CD14-positive monocyte (primary cell): ENCODE measurements at regions not wholly inside any gene's neighbourhood (a gene's known extent, or its start where the extent isn't known, plus 50 kb on each side); places are given as distances from the start of the nearest gene placed in this dataset.

Source experiments
- DNase-seq, 3 donors: peaks; one replicate each; pipeline ENCODE4 v3.0.0-alpha.2; 2011 to 2022
- H2AFZ ChIP-seq: 2 replicates; pipeline ENCODE4 v1.6.0; 2012; ENCODE audit warnings: mild to moderate bottlenecking, low read depth, low read length, inconsistent platforms; ENCODE audit not compliant: insufficient read depth, poor library complexity, severe bottlenecking
- H3K27ac ChIP-seq, 2 donors: 1 replicate in 1 of 2; 2 replicates in 1 of 2; pipeline ENCODE4 v1.5.1; 2012 to 2013; ENCODE audit warnings: low read length in 2 of 2, control low read depth in 1 of 2, inconsistent platforms in 1 of 2, low read depth in 1 of 2, mild to moderate bottlenecking in 1 of 2
- H3K27me3 ChIP-seq, 2 donors: one replicate each; pipeline versions ENCODE4 v1.6.0 to v1.6.1; 2011 to 2013; ENCODE audit warnings: low read length in 2 of 2; ENCODE audit not compliant: control insufficient read depth in 2 of 2, insufficient read depth in 2 of 2
- H3K36me3 ChIP-seq, 2 donors: replicated peaks in 1 of 2; 1 replicate in 1 of 2; 2 replicates in 1 of 2; pipeline versions ENCODE4 v1.5.1 to v1.6.1; 2012 to 2013; ENCODE audit warnings: low read length in 2 of 2, control low read depth in 1 of 2, inconsistent platforms in 1 of 2, mild to moderate bottlenecking in 1 of 2; ENCODE audit not compliant: insufficient read depth in 2 of 2, control insufficient read depth in 1 of 2
- H3K4me1 ChIP-seq, 2 donors: 1 replicate in 1 of 2; 2 replicates in 1 of 2; pipeline versions ENCODE4 v1.5.1 to v1.6.1; 2012 to 2013; ENCODE audit warnings: low read length in 2 of 2, control low read depth in 1 of 2, inconsistent platforms in 1 of 2, mild to moderate bottlenecking in 1 of 2, moderate library complexity in 1 of 2; ENCODE audit not compliant: insufficient read depth in 2 of 2, control insufficient read depth in 1 of 2
- H3K4me2 ChIP-seq: replicated peaks from 2 replicates; pipeline ENCODE3; 2012; ENCODE audit warnings: low read length, moderate library complexity, mild to moderate bottlenecking; ENCODE audit not compliant: poor library complexity, severe bottlenecking; ENCODE audit errors: extremely low read depth
- H3K4me3 ChIP-seq, 3 experiments: fragments of 200-600 bp in 1 of 3; sonication (generic) in 1 of 3; replicated peaks in 1 of 3; 1 replicate in 2 of 3; 2 replicates in 1 of 3; pipeline ENCODE4 v1.5.1; 2011 to 2013; ENCODE audit warnings: low read length in 3 of 3, mild to moderate bottlenecking in 3 of 3, control low read depth in 2 of 3, low read depth in 2 of 3, inconsistent platforms in 1 of 3, moderate library complexity in 1 of 3
- H3K79me2 ChIP-seq: 2 replicates; pipeline ENCODE4 v1.6.0; 2012; ENCODE audit warnings: mild to moderate bottlenecking, control low read depth, inconsistent platforms, low read length, moderate library complexity; ENCODE audit not compliant: insufficient read depth
- H3K9ac ChIP-seq: 2 replicates; pipeline ENCODE4 v1.6.0; 2017; ENCODE audit warnings: low read length, mild to moderate bottlenecking; ENCODE audit not compliant: insufficient read depth, poor library complexity, severe bottlenecking
- H3K9me3 ChIP-seq, 2 donors: replicated peaks in 1 of 2; 1 replicate in 1 of 2; 2 replicates in 1 of 2; pipeline versions ENCODE4 v1.5.1 to v1.6.1; 2012 to 2013; ENCODE audit warnings: low read length in 2 of 2, control low read depth in 1 of 2; ENCODE audit not compliant: control insufficient read depth in 1 of 2, insufficient read depth in 1 of 2
- H4K20me1 ChIP-seq: 2 replicates; pipeline ENCODE4 v1.6.0; 2012; ENCODE audit warnings: mild to moderate bottlenecking, low read length, control low read depth, moderate library complexity; ENCODE audit not compliant: insufficient read depth
- H3K27ac Mint-ChIP-seq, 7 donors: one replicate each; pipeline ENCODE4 v1.8.0; 2020; ENCODE audit warnings: mild to moderate bottlenecking in 7 of 7, mixed read lengths in 7 of 7, moderate library complexity in 6 of 7, inconsistent platforms in 2 of 7
- H3K27me3 Mint-ChIP-seq, 3 donors: one replicate each; pipeline ENCODE4 v1.8.0; 2021 to 2022; ENCODE audit warnings: low read depth in 3 of 3, mild to moderate bottlenecking in 3 of 3, mixed read lengths in 3 of 3, moderate library complexity in 3 of 3, inconsistent platforms in 1 of 3
- H3K36me3 Mint-ChIP-seq, 2 donors: one replicate each; pipeline ENCODE4 v1.8.0; 2020; ENCODE audit warnings: mixed read lengths in 2 of 2, inconsistent platforms in 1 of 2, mild to moderate bottlenecking in 1 of 2
- H3K4me1 Mint-ChIP-seq: one replicate; pipeline ENCODE4 v1.8.0; 2020; ENCODE audit warnings: mild to moderate bottlenecking, mixed read lengths
- H3K4me3 Mint-ChIP-seq, 2 donors: one replicate each; pipeline ENCODE4 v1.8.0; 2020; ENCODE audit warnings: mild to moderate bottlenecking in 2 of 2, mixed read lengths in 2 of 2, moderate library complexity in 1 of 2
- H3K9me3 Mint-ChIP-seq, 7 donors: one replicate each; pipeline ENCODE4 v1.8.0; 2020 to 2022; ENCODE audit warnings: mixed read lengths in 7 of 7, mild to moderate bottlenecking in 6 of 7, moderate library complexity in 6 of 7, inconsistent platforms in 2 of 7
- WGBS: methylation state at CpG from one replicate; pipeline ENCODE4 v1.1.5; 2013; ENCODE audit warnings: missing lambda C conversion rate; ENCODE audit not compliant: insufficient coverage; 5-methylcytosine and 5-hydroxymethylcytosine counted together
- intact Hi-C, 2 donors: fragments of 100-400 bp; cut with micrococcal nuclease; formaldehyde crosslinking; loops; one replicate each; pipeline versions ENCODE4 v1.15.0 to v1.15.1; 2023
- TF ChIP-seq, protein P1 (sequence below): fragments of 200-600 bp; IDR thresholded peaks from one replicate; pipeline ENCODE4 v1.8.0; 2022; ENCODE audit warnings: antibody characterized with exemption, mild to moderate bottlenecking

DNA sequence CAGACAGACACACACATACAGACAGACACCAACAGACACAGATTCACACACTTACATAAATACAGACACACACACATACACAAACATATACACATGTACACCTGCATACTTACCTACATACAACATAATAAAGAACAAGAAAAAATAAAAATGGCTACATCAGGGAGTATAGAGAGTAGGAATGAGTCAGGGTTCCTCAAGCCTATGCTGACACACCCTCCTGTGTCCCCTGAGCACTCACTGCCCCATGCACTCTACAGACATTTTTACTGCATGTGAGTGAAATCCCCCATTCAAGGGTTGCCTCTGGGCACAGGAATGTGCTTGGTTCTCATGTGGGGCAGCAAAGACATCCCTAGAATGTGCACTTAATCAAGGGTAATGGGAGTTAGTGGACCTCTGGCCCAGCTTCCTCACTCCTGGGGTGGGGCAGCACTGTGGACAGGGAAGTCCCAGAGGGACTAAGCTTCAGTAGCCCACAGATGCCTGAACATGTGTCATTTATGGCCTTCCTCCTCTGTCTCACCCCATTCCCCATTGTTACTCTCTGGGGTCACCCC lies 185.9 kb upstream of the FOXA2 start:
- Histone ChIP-seq H3K4me3 (no peak overlapping the region), H2AFZ (no peak overlapping the region), H3K4me1 (no peaks in the 10 kb centered on the region), H3K27me3 (no peaks in the 10 kb centered on the region), H3K9me3 (no peaks in the 10 kb centered on the region), H4K20me1 (no peaks in the 10 kb centered on the region), H3K27ac (no peak overlapping the region), H3K79me2 (no peaks in the 10 kb centered on the region), H3K9ac (no peak overlapping the region), H3K36me3 (no peaks in the 10 kb centered on the region), H3K4me2 (no peak overlapping the region)
- Mint-ChIP-seq H3K27me3 (peaks cover 5 to 8% (median 6%) of the 10 kb centered on the region in 3 donors), H3K4me3 (no peak overlapping the region), H3K36me3 (no peaks in the 10 kb centered on the region), H3K27ac (no peak overlapping the region), H3K9me3 (peaks cover 0 to 8% (median 0%) of the 10 kb centered on the region in 7 donors), H3K4me1 (no peaks in the 10 kb centered on the region)
- TF ChIP-seq, protein P1, sequence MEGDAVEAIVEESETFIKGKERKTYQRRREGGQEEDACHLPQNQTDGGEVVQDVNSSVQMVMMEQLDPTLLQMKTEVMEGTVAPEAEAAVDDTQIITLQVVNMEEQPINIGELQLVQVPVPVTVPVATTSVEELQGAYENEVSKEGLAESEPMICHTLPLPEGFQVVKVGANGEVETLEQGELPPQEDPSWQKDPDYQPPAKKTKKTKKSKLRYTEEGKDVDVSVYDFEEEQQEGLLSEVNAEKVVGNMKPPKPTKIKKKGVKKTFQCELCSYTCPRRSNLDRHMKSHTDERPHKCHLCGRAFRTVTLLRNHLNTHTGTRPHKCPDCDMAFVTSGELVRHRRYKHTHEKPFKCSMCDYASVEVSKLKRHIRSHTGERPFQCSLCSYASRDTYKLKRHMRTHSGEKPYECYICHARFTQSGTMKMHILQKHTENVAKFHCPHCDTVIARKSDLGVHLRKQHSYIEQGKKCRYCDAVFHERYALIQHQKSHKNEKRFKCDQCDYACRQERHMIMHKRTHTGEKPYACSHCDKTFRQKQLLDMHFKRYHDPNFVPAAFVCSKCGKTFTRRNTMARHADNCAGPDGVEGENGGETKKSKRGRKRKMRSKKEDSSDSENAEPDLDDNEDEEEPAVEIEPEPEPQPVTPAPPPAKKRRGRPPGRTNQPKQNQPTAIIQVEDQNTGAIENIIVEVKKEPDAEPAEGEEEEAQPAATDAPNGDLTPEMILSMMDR: no peak
- intact Hi-C loops: no loop called here
- no peak for DNase-seq

GRCh38 chr20:22771706-22772105 lies 187.3 kb upstream of the FOXA2 start:
- TF ChIP-seq, protein P1: no peak
- H3K4me2 ChIP-seq: no peak overlapping the region
- 98% methylated on average over 5 of the region's 5 CpGs for WGBS
- H3K79me2 ChIP-seq: no peaks in the 10 kb centered on the region
- H3K9me3 ChIP-seq: no peaks in the 10 kb centered on the region
- Mint-ChIP-seq H3K27ac (peak overlapping the region in 1 of 7 donors; percentile 41), H3K36me3 (no peaks in the 10 kb centered on the region), H3K4me3 (no peak overlapping the region), H3K27me3 (peaks cover 5 to 8% (median 6%) of the 10 kb centered on the region in 3 donors), H3K4me1 (no peaks in the 10 kb centered on the region), H3K9me3 (peaks cover 0 to 12% (median 2%) of the 10 kb centered on the region in 7 donors)
- H3K4me3 ChIP-seq: no peak overlapping the region
- DNase-seq: no peak
- no peaks in the 10 kb centered on the region for H3K4me1 ChIP-seq
- no peaks in the 10 kb centered on the region for H3K36me3 ChIP-seq
- H3K27me3 ChIP-seq: no peaks in the 10 kb centered on the region
- H3K27ac ChIP-seq: no peak overlapping the region
- H3K9ac ChIP-seq: no peak overlapping the region
- no peaks in the 10 kb centered on the region for H4K20me1 ChIP-seq
- intact Hi-C loops: no loop called here
- no peak overlapping the region for H2AFZ ChIP-seq
